Karpas-422 (cell line): ENCODE measurements at regions not wholly inside any gene's neighbourhood (a gene's known extent, or its start where the extent isn't known, plus 50 kb on each side); places are given as distances from the start of the nearest gene placed in this dataset.

Experiments used
- DNase-seq: peaks from one replicate; pipeline ENCODE4 v3.0.0-alpha.2; 2015
- H2AFZ ChIP-seq: fragments of 200-600 bp; sonication (generic); 2 replicates; pipeline ENCODE4 v1.6.1; 2014; ENCODE audit warnings: antibody characterized with exemption, low read length, mixed read lengths
- H3K27ac ChIP-seq: fragments of 200-600 bp; sonication (generic); 2 replicates; pipeline ENCODE4 v1.5.1; 2014; ENCODE audit warnings: mild to moderate bottlenecking, low read length, moderate library complexity
- H3K27me3 ChIP-seq: fragments of 200-600 bp; sonication (generic); 2 replicates; pipeline ENCODE4 v1.6.1; 2014; ENCODE audit warnings: low read length, mixed read lengths
- H3K36me3 ChIP-seq: fragments of 200-600 bp; sonication (generic); 2 replicates; pipeline ENCODE4 v1.6.1; 2014; ENCODE audit warnings: low read length, mixed read lengths; ENCODE audit not compliant: insufficient read depth
- H3K4me1 ChIP-seq: fragments of 200-600 bp; sonication (generic); 2 replicates; pipeline ENCODE4 v1.6.1; 2014; ENCODE audit warnings: mild to moderate bottlenecking, low read length, mixed read lengths
- H3K4me2 ChIP-seq: fragments of 200-600 bp; sonication (generic); 2 replicates; pipeline ENCODE4 v1.6.1; 2014; ENCODE audit warnings: low read length, low read depth, mild to moderate bottlenecking; ENCODE audit not compliant: poor library complexity, severe bottlenecking
- H3K4me3 ChIP-seq: fragments of 200-600 bp; sonication (generic); 2 replicates; pipeline ENCODE4 v1.5.1; 2014; ENCODE audit warnings: mild to moderate bottlenecking, antibody characterized with exemption, low read length, mixed read lengths
- H3K79me2 ChIP-seq: fragments of 200-600 bp; sonication (generic); 2 replicates; pipeline ENCODE4 v1.6.1; 2014; ENCODE audit warnings: mild to moderate bottlenecking, low read length, mixed read lengths
- H3K9ac ChIP-seq: fragments of 200-600 bp; sonication (generic); 2 replicates; pipeline ENCODE4 v1.6.0; 2014; ENCODE audit warnings: low read length
- H3K9me2 ChIP-seq: fragments of 200-600 bp; sonication (generic), shearing (Covaris generic); replicated peaks from 2 replicates; pipeline ENCODE4 v1.6.0; 2014; ENCODE audit warnings: mild to moderate bottlenecking, low read length, moderate library complexity; ENCODE audit not compliant: insufficient read depth
- H3K9me3 ChIP-seq: fragments of 300-700, 200-600 bp; sonication (generic); 2 replicates; pipeline ENCODE4 v1.6.1; 2014; ENCODE audit warnings: low read length, mixed read lengths
- H4K20me1 ChIP-seq: fragments of 200-600 bp; sonication (generic); 2 replicates; pipeline ENCODE4 v1.6.1; 2014; ENCODE audit warnings: mild to moderate bottlenecking, antibody characterized with exemption, low read length, low read depth; ENCODE audit not compliant: insufficient read depth

GRCh38 chr14:65910108-65910786 is 497.7 kb downstream of the FUT8 start:
- Histone ChIP-seq H2AFZ (no peak overlapping the region; the same call in 1 of the 2 replicates), H3K27me3 (no peaks in the 10 kb centered on the region; the same call in 1 of the 2 replicates), H3K9me3 (no peaks in the 10 kb centered on the region), H3K9me2 (no peaks in the 10 kb centered on the region), H3K4me1 (peaks cover 7% of the 10 kb centered on the region), H3K27ac (no peak overlapping the region), H3K36me3 (no peaks in the 10 kb centered on the region), H3K79me2 (no peaks in the 10 kb centered on the region), H3K4me2 (no peak overlapping the region), H3K4me3 (no peak overlapping the region), H3K9ac (no peak overlapping the region), H4K20me1 (no peaks in the 10 kb centered on the region)
- DNase-seq = no peak

GRCh38 chr14:65915125-65915524 is 502.6 kb downstream of the FUT8 start:
- H3K4me2 ChIP-seq = no peak overlapping the region
- H2AFZ ChIP-seq = no peak overlapping the region
- H3K27me3 ChIP-seq = no peaks in the 10 kb centered on the region; the same call in 1 of the 2 replicates
- H3K27ac ChIP-seq = no peak overlapping the region
- DNase-seq = no peak
- H3K36me3 ChIP-seq = no peaks in the 10 kb centered on the region
- no peaks in the 10 kb centered on the region for H3K79me2 ChIP-seq
- H3K4me3 ChIP-seq = no peak overlapping the region
- H3K4me1 ChIP-seq = no peaks in the 10 kb centered on the region
- H3K9me3 ChIP-seq = no peaks in the 10 kb centered on the region
- no peaks in the 10 kb centered on the region for H4K20me1 ChIP-seq
- no peaks in the 10 kb centered on the region for H3K9me2 ChIP-seq
- no peak overlapping the region for H3K9ac ChIP-seq

GRCh38 chr14:65916055-65916454 is 503.5 kb downstream of the FUT8 start:
- DNase-seq = no peak
- H3K4me1 ChIP-seq = no peaks in the 10 kb centered on the region
- H4K20me1 ChIP-seq = no peaks in the 10 kb centered on the region
- no peak overlapping the region for H3K4me3 ChIP-seq
- H3K9me2 ChIP-seq = no peaks in the 10 kb centered on the region
- H3K36me3 ChIP-seq = no peaks in the 10 kb centered on the region
- no peaks in the 10 kb centered on the region for H3K79me2 ChIP-seq
- H3K27me3 ChIP-seq = no peaks in the 10 kb centered on the region
- no peak overlapping the region for H3K4me2 ChIP-seq
- H3K9me3 ChIP-seq = no peaks in the 10 kb centered on the region
- no peak overlapping the region for H2AFZ ChIP-seq
- H3K27ac ChIP-seq = no peak overlapping the region
- H3K9ac ChIP-seq = no peak overlapping the region

- no peak overlapping the region for H3K4me2 ChIP-seq
- no peaks in the 10 kb centered on the region for H4K20me1 ChIP-seq
- no peaks in the 10 kb centered on the region for H3K9me2 ChIP-seq
- H3K36me3 ChIP-seq = no peaks in the 10 kb centered on the region
- H3K27ac ChIP-seq = no peak overlapping the region
- H3K4me3 ChIP-seq = no peak overlapping the region
- H3K79me2 ChIP-seq = no peaks in the 10 kb centered on the region
- peaks cover 3% of the 10 kb centered on the region for H3K4me1 ChIP-seq
- no peaks in the 10 kb centered on the region for H3K9me3 ChIP-seq
- no peaks in the 10 kb centered on the region for H3K27me3 ChIP-seq
- no peak overlapping the region for H2AFZ ChIP-seq
- no peak overlapping the region for H3K9ac ChIP-seq
- DNase-seq = no peak
These were observed 508.5 kb downstream of the FUT8 start for GRCh38 chr14:65920996-65921395.

- no peak for DNase-seq
- no peaks in the 10 kb centered on the region for H3K27me3 ChIP-seq
- H3K9ac ChIP-seq = no peak overlapping the region
- H2AFZ ChIP-seq = no peak overlapping the region
- H3K4me3 ChIP-seq = no peak overlapping the region
- no peaks in the 10 kb centered on the region for H3K36me3 ChIP-seq
- no peaks in the 10 kb centered on the region for H3K79me2 ChIP-seq
- H3K4me1 ChIP-seq = peaks cover 7% of the 10 kb centered on the region
- no peaks in the 10 kb centered on the region for H3K9me2 ChIP-seq
- H4K20me1 ChIP-seq = no peaks in the 10 kb centered on the region
- H3K27ac ChIP-seq = no peak overlapping the region
- no peaks in the 10 kb centered on the region for H3K9me3 ChIP-seq
- no peak overlapping the region for H3K4me2 ChIP-seq
These were observed 509.6 kb downstream of the FUT8 start for GRCh38 chr14:65922142-65922541.

GRCh38 chr14:65926504-65926903 is 514.0 kb downstream of the FUT8 start:
- peak; percentile 63 for DNase-seq
- peak overlapping the region; percentile 2 for H3K4me2 ChIP-seq
- H3K9me3 ChIP-seq = no peaks in the 10 kb centered on the region
- H3K79me2 ChIP-seq = no peaks in the 10 kb centered on the region
- H4K20me1 ChIP-seq = no peaks in the 10 kb centered on the region
- H3K9me2 ChIP-seq = no peaks in the 10 kb centered on the region
- H3K27me3 ChIP-seq = no peaks in the 10 kb centered on the region
- H2AFZ ChIP-seq = 0 out of 2 replicates have a peak overlapping the region, but pooled peaks have one; percentile 27
- peaks cover 7% of the 10 kb centered on the region for H3K4me1 ChIP-seq
- no peak overlapping the region for H3K9ac ChIP-seq
- H3K27ac ChIP-seq = no peak overlapping the region
- H3K4me3 ChIP-seq = no peak overlapping the region
- H3K36me3 ChIP-seq = no peaks in the 10 kb centered on the region

GRCh38 chr14:65926935-65927700 is 514.6 kb downstream of the FUT8 start:
- Histone ChIP-seq H3K4me3 (no peak overlapping the region), H4K20me1 (no peaks in the 10 kb centered on the region), H3K79me2 (no peaks in the 10 kb centered on the region), H3K9me2 (no peaks in the 10 kb centered on the region), H3K9ac (no peak overlapping the region), H3K27me3 (no peaks in the 10 kb centered on the region), H3K36me3 (no peaks in the 10 kb centered on the region), H2AFZ (no peak overlapping the region), H3K27ac (no peak overlapping the region), H3K4me2 (no peak overlapping the region), H3K9me3 (no peaks in the 10 kb centered on the region), H3K4me1 (peaks cover 7% of the 10 kb centered on the region)
- no peak for DNase-seq

- no peaks in the 10 kb centered on the region for H4K20me1 ChIP-seq
- peaks cover 7% of the 10 kb centered on the region for H3K4me1 ChIP-seq
- no peak overlapping the region for H3K4me2 ChIP-seq
- no peaks in the 10 kb centered on the region for H3K36me3 ChIP-seq
- H3K9me3 ChIP-seq = no peaks in the 10 kb centered on the region
- H3K9ac ChIP-seq = no peak overlapping the region
- no peak for DNase-seq
- H3K27me3 ChIP-seq = no peaks in the 10 kb centered on the region
- no peaks in the 10 kb centered on the region for H3K9me2 ChIP-seq
- H3K4me3 ChIP-seq = no peak overlapping the region
- no peaks in the 10 kb centered on the region for H3K79me2 ChIP-seq
- H3K27ac ChIP-seq = no peak overlapping the region
- no peak overlapping the region for H2AFZ ChIP-seq
These were observed 515.4 kb downstream of the FUT8 start for GRCh38 chr14:65927931-65928356.
